ENCODE measurements at regions not wholly inside any gene's neighbourhood (a gene's known extent, or its start where the extent isn't known, plus 50 kb on each side); places are given as distances from the start of the nearest gene placed in this dataset.

DNA sequence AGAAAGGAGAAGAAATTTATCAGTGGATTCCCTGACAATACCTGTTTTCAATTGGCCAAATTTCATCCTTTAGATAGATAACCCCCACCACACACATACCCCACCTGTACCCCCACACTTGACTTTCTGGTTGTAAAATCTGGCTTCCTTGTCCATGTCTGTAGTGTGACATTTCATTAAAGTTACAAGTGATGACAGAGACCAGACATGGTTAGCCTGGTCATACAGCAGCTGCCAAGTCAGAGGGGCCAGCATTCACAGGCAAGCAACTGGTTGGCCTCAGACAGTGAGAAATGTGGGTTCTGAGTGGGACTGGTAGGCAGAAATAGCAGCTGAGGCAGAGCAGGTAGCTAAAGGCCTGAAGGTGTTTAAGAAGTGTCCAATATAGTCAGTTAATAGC is 238.6 kb upstream of the SOX14 start:
- Histone ChIP-seq H3K79me2 (ENCODE audit: insufficient read depth, low read length) (no peaks in the 10 kb centered on the region), H3K9me2 (replicated peaks; ENCODE audit: low read depth, low read length) (no peaks in the 10 kb centered on the region), H3K9ac (ENCODE audit: low read depth, low read length, poor library complexity, severe bottlenecking) (no peak overlapping the region), H3K4me2 (ENCODE audit: low read depth, low read length, poor library complexity, severe bottlenecking) (no peak overlapping the region), H3K4me3 (ENCODE audit: low read length, poor library complexity, severe bottlenecking) (no peak overlapping the region), H3K36me3 (ENCODE audit: insufficient read depth, low read length) (no peaks in the 10 kb centered on the region), H3K4me1 (ENCODE audit: insufficient read depth, low read length, poor library complexity, severe bottlenecking) (no peaks in the 10 kb centered on the region), H4K20me1 (ENCODE audit: insufficient read depth, low read length, poor library complexity, severe bottlenecking) (no peaks in the 10 kb centered on the region), H3F3A (ENCODE audit: low read depth) (no peaks in the 10 kb centered on the region), H3K9me3 (ENCODE audit: insufficient read depth, low read depth, low read length) (no peaks in the 10 kb centered on the region), H2AFZ (ENCODE audit: low read length) (no peak overlapping the region), H3K27me3 (ENCODE audit: insufficient read depth, low read length, poor library complexity, severe bottlenecking) (no peaks in the 10 kb centered on the region)
- no peak for TF ChIP-seq EZH2phosphoT487 (IDR thresholded peaks at IDR 0.05; ENCODE audit: borderline replicate concordance)
- TF ChIP-seq, protein P1, sequence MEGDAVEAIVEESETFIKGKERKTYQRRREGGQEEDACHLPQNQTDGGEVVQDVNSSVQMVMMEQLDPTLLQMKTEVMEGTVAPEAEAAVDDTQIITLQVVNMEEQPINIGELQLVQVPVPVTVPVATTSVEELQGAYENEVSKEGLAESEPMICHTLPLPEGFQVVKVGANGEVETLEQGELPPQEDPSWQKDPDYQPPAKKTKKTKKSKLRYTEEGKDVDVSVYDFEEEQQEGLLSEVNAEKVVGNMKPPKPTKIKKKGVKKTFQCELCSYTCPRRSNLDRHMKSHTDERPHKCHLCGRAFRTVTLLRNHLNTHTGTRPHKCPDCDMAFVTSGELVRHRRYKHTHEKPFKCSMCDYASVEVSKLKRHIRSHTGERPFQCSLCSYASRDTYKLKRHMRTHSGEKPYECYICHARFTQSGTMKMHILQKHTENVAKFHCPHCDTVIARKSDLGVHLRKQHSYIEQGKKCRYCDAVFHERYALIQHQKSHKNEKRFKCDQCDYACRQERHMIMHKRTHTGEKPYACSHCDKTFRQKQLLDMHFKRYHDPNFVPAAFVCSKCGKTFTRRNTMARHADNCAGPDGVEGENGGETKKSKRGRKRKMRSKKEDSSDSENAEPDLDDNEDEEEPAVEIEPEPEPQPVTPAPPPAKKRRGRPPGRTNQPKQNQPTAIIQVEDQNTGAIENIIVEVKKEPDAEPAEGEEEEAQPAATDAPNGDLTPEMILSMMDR (conservative IDR thresholded peaks at IDR 0.05; ENCODE audit: low read length) = no peak

DNA sequence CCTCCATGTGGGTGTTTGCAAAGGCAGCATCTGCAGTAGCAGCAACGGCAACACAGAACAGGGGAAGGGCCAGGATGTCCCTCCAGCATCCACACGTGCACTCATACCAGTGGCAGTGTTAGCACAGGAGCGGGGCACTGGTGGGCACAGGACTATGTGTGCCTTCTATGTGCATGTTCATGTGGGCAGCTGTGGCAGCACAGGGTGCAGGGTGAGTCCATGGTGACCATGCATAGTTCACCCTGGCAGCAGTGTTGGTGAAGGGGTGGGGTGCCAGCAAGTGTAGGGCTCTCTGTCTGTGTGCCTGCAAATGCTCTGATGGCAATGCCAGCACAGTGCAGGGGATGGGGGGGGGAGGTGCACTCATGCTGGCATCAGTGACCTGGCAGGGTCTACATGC is 222.1 kb upstream of the SOX14 start:
- H2AFZ ChIP-seq (ENCODE audit: low read length) = no peak overlapping the region
- H3K36me3 ChIP-seq (ENCODE audit: insufficient read depth, low read length) = no peaks in the 10 kb centered on the region
- H3K9me2 ChIP-seq (replicated peaks; ENCODE audit: low read depth, low read length) = no peaks in the 10 kb centered on the region
- H3K4me3 ChIP-seq (ENCODE audit: low read length, poor library complexity, severe bottlenecking) = no peak overlapping the region
- no peak overlapping the region for H3K4me2 ChIP-seq (ENCODE audit: low read depth, low read length, poor library complexity, severe bottlenecking)
- no peak overlapping the region for H3K9ac ChIP-seq (ENCODE audit: low read depth, low read length, poor library complexity, severe bottlenecking)
- no peak for TF ChIP-seq EZH2phosphoT487 (IDR thresholded peaks at IDR 0.05; ENCODE audit: borderline replicate concordance)
- TF ChIP-seq, protein P1 (conservative IDR thresholded peaks at IDR 0.05; ENCODE audit: low read length) = no peak
- H3K9me3 ChIP-seq (ENCODE audit: insufficient read depth, low read depth, low read length) = no peaks in the 10 kb centered on the region
- no peaks in the 10 kb centered on the region for H3F3A ChIP-seq (ENCODE audit: low read depth)
- H4K20me1 ChIP-seq (ENCODE audit: insufficient read depth, low read length, poor library complexity, severe bottlenecking) = no peaks in the 10 kb centered on the region
- H3K27me3 ChIP-seq (ENCODE audit: insufficient read depth, low read length, poor library complexity, severe bottlenecking) = no peaks in the 10 kb centered on the region
- no peaks in the 10 kb centered on the region for H3K79me2 ChIP-seq (ENCODE audit: insufficient read depth, low read length)
- H3K4me1 ChIP-seq (ENCODE audit: insufficient read depth, low read length, poor library complexity, severe bottlenecking) = no peaks in the 10 kb centered on the region

DNA sequence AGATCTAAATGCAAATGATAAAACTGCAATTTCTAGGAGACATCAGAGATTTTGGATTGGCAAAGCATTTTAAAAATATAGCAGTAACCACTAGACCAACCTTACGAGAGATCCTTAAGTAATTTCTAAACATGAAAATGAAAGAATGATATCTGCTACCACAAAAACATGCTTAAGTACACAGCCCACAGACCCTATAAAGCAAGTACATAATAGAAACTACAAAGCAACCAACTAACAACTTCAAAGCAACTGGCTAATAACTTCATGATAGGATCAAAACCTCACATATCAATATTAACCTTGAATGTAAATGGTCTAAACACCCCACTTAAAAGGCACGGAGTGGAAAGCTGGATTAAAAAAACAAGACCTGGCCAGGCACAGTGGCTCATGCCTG is 209.9 kb upstream of the SOX14 start:
- Histone ChIP-seq H3K9me2 (replicated peaks; ENCODE audit: low read depth, low read length) (no peaks in the 10 kb centered on the region), H3K9me3 (ENCODE audit: insufficient read depth, low read depth, low read length) (no peaks in the 10 kb centered on the region), H2AFZ (ENCODE audit: low read length) (no peak overlapping the region), H3K36me3 (ENCODE audit: insufficient read depth, low read length) (no peaks in the 10 kb centered on the region), H3K79me2 (ENCODE audit: insufficient read depth, low read length) (no peaks in the 10 kb centered on the region), H3F3A (ENCODE audit: low read depth) (no peaks in the 10 kb centered on the region), H4K20me1 (ENCODE audit: insufficient read depth, low read length, poor library complexity, severe bottlenecking) (no peaks in the 10 kb centered on the region), H3K27me3 (ENCODE audit: insufficient read depth, low read length, poor library complexity, severe bottlenecking) (no peaks in the 10 kb centered on the region), H3K9ac (ENCODE audit: low read depth, low read length, poor library complexity, severe bottlenecking) (no peak overlapping the region), H3K4me1 (ENCODE audit: insufficient read depth, low read length, poor library complexity, severe bottlenecking) (no peaks in the 10 kb centered on the region), H3K4me2 (ENCODE audit: low read depth, low read length, poor library complexity, severe bottlenecking) (no peak overlapping the region), H3K4me3 (ENCODE audit: low read length, poor library complexity, severe bottlenecking) (no peak overlapping the region)
- TF ChIP-seq, protein P1 (conservative IDR thresholded peaks at IDR 0.05; ENCODE audit: low read length) = no peak
- no peak for TF ChIP-seq EZH2phosphoT487 (IDR thresholded peaks at IDR 0.05; ENCODE audit: borderline replicate concordance)
